ENCODE measurements at regions not wholly inside any gene's neighbourhood (a gene's known extent, or its start where the extent isn't known, plus 50 kb on each side); places are given as distances from the start of the nearest gene placed in this dataset.

DNA sequence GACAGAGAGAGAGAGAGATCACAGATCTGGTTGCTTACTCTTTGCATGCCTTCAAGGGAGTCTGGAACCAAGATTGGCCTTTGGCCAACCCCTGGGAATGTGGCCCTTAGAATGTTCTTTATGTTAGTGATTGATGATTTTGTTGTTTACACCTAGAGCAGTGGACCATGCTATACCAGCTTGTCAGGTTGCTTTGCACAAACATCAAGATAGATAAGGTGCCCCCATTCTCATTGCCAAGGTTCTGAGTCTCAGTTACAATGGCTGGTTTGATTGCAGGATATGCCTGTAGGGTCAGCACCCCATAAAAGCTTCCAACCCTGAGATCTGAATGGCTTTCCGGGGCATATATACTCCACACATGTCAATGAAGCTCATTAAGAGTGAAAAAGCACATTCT, 53.5 kb upstream of the SLC2A12 start:
- TF ChIP-seq, protein P1, sequence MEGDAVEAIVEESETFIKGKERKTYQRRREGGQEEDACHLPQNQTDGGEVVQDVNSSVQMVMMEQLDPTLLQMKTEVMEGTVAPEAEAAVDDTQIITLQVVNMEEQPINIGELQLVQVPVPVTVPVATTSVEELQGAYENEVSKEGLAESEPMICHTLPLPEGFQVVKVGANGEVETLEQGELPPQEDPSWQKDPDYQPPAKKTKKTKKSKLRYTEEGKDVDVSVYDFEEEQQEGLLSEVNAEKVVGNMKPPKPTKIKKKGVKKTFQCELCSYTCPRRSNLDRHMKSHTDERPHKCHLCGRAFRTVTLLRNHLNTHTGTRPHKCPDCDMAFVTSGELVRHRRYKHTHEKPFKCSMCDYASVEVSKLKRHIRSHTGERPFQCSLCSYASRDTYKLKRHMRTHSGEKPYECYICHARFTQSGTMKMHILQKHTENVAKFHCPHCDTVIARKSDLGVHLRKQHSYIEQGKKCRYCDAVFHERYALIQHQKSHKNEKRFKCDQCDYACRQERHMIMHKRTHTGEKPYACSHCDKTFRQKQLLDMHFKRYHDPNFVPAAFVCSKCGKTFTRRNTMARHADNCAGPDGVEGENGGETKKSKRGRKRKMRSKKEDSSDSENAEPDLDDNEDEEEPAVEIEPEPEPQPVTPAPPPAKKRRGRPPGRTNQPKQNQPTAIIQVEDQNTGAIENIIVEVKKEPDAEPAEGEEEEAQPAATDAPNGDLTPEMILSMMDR (conservative IDR thresholded peaks at IDR 0.05; ENCODE audit: low read length): no peak
- no peak for TF ChIP-seq EZH2phosphoT487 (IDR thresholded peaks at IDR 0.05; ENCODE audit: borderline replicate concordance)
